IMR-90 (cell line): ENCODE measurements at regions not wholly inside any gene's neighbourhood (a gene's known extent, or its start where the extent isn't known, plus 50 kb on each side); places are given as distances from the start of the nearest gene placed in this dataset.

Experiments
- ATAC-seq: fragments of 200-7000 bp; cut with Tn5 transposase; 2 replicates; pipeline ENCODE4 v1.9.1; 2020; ENCODE audit warnings: low read depth, mild to moderate bottlenecking, moderate library complexity
- BruUV-seq: library from RNA; stranded (reverse); fragments of 400-500 nt; replicated peaks from 2 replicates; lab custom pipeline; 2021; lab: Mats Ljungman, UMichigan
- CTCF ChIA-PET: fragments of 300-600 bp; formaldehyde crosslinking; extraction: SDS; loops from one replicate; lab custom pipeline; 2021; ENCODE audit warnings: antibody characterized with exemption; lab: Yijun Ruan, JAX
- POLR2A ChIA-PET: fragments of 300-600 bp; sonication (Branson Sonifier 250); formaldehyde crosslinking; loops from one replicate; lab custom pipeline; 2022; ENCODE audit warnings: antibody characterized with exemption; ENCODE audit not compliant: unreplicated experiment; lab: Charles Lee
- DNase-seq: peaks from one replicate; pipeline ENCODE4 v3.0.0; 2013
- H2AFZ ChIP-seq: replicated peaks from 2 replicates; pipeline ENCODE3; 2013; ENCODE audit warnings: low read length, mild to moderate bottlenecking; ENCODE audit not compliant: poor library complexity
- H2AK5ac ChIP-seq: 2 replicates; pipeline ENCODE4 v1.6.1; 2013; ENCODE audit warnings: low read depth, low read length, inconsistent platforms
- H2AK9ac ChIP-seq: replicated peaks from 2 replicates; pipeline ENCODE3; 2013; ENCODE audit warnings: mild to moderate bottlenecking, low read depth, low read length, moderate library complexity; ENCODE audit not compliant: poor library complexity
- H2BK120ac ChIP-seq: 2 replicates; pipeline ENCODE4 v1.6.1; 2013; ENCODE audit warnings: low read depth, low read length, inconsistent platforms
- H2BK15ac ChIP-seq: 3 replicates; pipeline ENCODE4 v1.6.1; 2013; ENCODE audit warnings: low read depth, low read length, inconsistent platforms
- H2BK20ac ChIP-seq: 2 replicates; pipeline ENCODE4 v1.6.1; 2013; ENCODE audit warnings: low read depth, mild to moderate bottlenecking, inconsistent platforms, low read length, moderate library complexity
- H2BK5ac ChIP-seq: 2 replicates; pipeline ENCODE4 v1.6.1; 2013; ENCODE audit warnings: mild to moderate bottlenecking, low read depth, low read length, inconsistent platforms; ENCODE audit not compliant: poor library complexity, severe bottlenecking
- H3K14ac ChIP-seq: replicated peaks from 2 replicates; pipeline ENCODE4 v1.6.1; 2013; ENCODE audit warnings: low read depth, low read length, inconsistent platforms
- H3K18ac ChIP-seq: 2 replicates; pipeline ENCODE4 v1.6.1; 2013; ENCODE audit warnings: low read depth, low read length, control low read depth
- H3K23ac ChIP-seq: 2 replicates; pipeline ENCODE4 v1.6.1; 2013; ENCODE audit warnings: low read depth, low read length, inconsistent platforms
- H3K27ac ChIP-seq: 2 replicates; pipeline ENCODE4 v1.5.1; 2013; ENCODE audit warnings: mild to moderate bottlenecking, control low read depth, low read length; ENCODE audit not compliant: insufficient read depth
- H3K27me3 ChIP-seq: 2 replicates; pipeline ENCODE4 v1.6.1; 2013; ENCODE audit warnings: low read length; ENCODE audit not compliant: control insufficient read depth, insufficient read depth
- H3K36me3 ChIP-seq: 2 replicates; pipeline ENCODE4 v1.6.1; 2013; ENCODE audit warnings: low read length, mixed read lengths; ENCODE audit not compliant: control insufficient read depth, insufficient read depth
- H3K4ac ChIP-seq: 2 replicates; pipeline ENCODE4 v1.6.1; 2013; ENCODE audit warnings: low read depth, low read length, inconsistent platforms
- H3K4me1 ChIP-seq: 2 replicates; pipeline ENCODE4 v1.6.1; 2013; ENCODE audit warnings: low read length, mixed read lengths; ENCODE audit not compliant: control insufficient read depth, insufficient read depth
- H3K4me2 ChIP-seq: 2 replicates; pipeline ENCODE4 v1.6.1; 2013; ENCODE audit warnings: low read depth, mild to moderate bottlenecking, control low read depth, low read length, moderate library complexity
- H3K4me3 ChIP-seq: 2 replicates; pipeline ENCODE4 v1.5.1; 2013; ENCODE audit warnings: low read depth, mild to moderate bottlenecking, control low read depth, low read length, moderate library complexity; ENCODE audit not compliant: insufficient read depth
- H3K56ac ChIP-seq: 2 replicates; pipeline ENCODE4 v1.6.1; 2013; ENCODE audit warnings: low read length, inconsistent platforms; ENCODE audit not compliant: insufficient read depth; ENCODE audit errors: extremely low read depth
- H3K79me1 ChIP-seq, 2 experiments: 2 replicates each; pipeline ENCODE4 v1.6.1; 2013; ENCODE audit warnings: low read length in 2 of 2, inconsistent platforms in 1 of 2, low read depth in 1 of 2
- H3K9ac ChIP-seq: 2 replicates; pipeline ENCODE4 v1.6.1; 2013; ENCODE audit warnings: low read depth, low read length, control low read depth
- H3K9me1 ChIP-seq: 2 replicates; pipeline ENCODE4 v1.6.1; 2013; ENCODE audit warnings: low read length, inconsistent platforms; ENCODE audit not compliant: insufficient read depth
- H3K9me3 ChIP-seq: 2 replicates; pipeline ENCODE4 v1.6.1; 2013; ENCODE audit warnings: low read length; ENCODE audit not compliant: control insufficient read depth, insufficient read depth
- H4K20me1 ChIP-seq: 2 replicates; pipeline ENCODE4 v1.6.1; 2013; ENCODE audit warnings: low read length, inconsistent platforms; ENCODE audit not compliant: insufficient read depth
- H4K5ac ChIP-seq: 2 replicates; pipeline ENCODE4 v1.6.1; 2013; ENCODE audit warnings: mild to moderate bottlenecking, low read depth, low read length, control low read depth
- H4K8ac ChIP-seq, 2 experiments: 2 replicates each; pipeline ENCODE4 v1.6.1; 2013; ENCODE audit warnings: low read depth in 2 of 2, low read length in 2 of 2, control low read depth in 1 of 2, inconsistent platforms in 1 of 2
- H4K91ac ChIP-seq: 2 replicates; pipeline ENCODE4 v1.6.1; 2013; ENCODE audit warnings: low read depth, low read length, inconsistent platforms; ENCODE audit not compliant: insufficient read depth
- CEBPB ChIP-seq: IDR thresholded peaks from 2 replicates; pipeline ENCODE4 v1.6.1; 2012; ENCODE audit warnings: low read depth, low read length, improper control_type of control experiment
- FOS ChIP-seq: fragments of 150-350 bp; IDR thresholded peaks from 2 replicates; pipeline ENCODE4 v1.6.1; 2016; ENCODE audit warnings: low read depth, low read length
- MAZ ChIP-seq: IDR thresholded peaks from 2 replicates; pipeline ENCODE4 v1.6.1; 2012; ENCODE audit warnings: low read depth, mild to moderate bottlenecking, low read length, improper control_type of control experiment, moderate library complexity, borderline replicate concordance
- MXI1 ChIP-seq: IDR thresholded peaks from 2 replicates; pipeline ENCODE4 v1.6.1; 2012; ENCODE audit warnings: low read depth, mild to moderate bottlenecking, low read length, moderate library complexity, borderline replicate concordance
- POLR2A ChIP-seq: IDR thresholded peaks from 2 replicates; pipeline ENCODE4 v1.6.1; 2012; ENCODE audit warnings: mild to moderate bottlenecking, low read depth, low read length
- RAD21 ChIP-seq: IDR thresholded peaks from 2 replicates; pipeline ENCODE4 v1.6.1; 2012; ENCODE audit warnings: low read length, improper control_type of control experiment
- RCOR1 ChIP-seq: IDR thresholded peaks from 2 replicates; pipeline ENCODE4 v1.6.1; 2012; ENCODE audit warnings: mild to moderate bottlenecking, low read length, improper control_type of control experiment; ENCODE audit not compliant: insufficient replicate concordance
- RFX5 ChIP-seq: IDR thresholded peaks from 2 replicates; pipeline ENCODE4 v1.8.0; 2012; ENCODE audit warnings: low read depth, mild to moderate bottlenecking, low read length, moderate library complexity
- SMC3 ChIP-seq: fragments of 150-350 bp; IDR thresholded peaks from 2 replicates; pipeline ENCODE4 v1.6.1; 2016; ENCODE audit warnings: low read depth, mild to moderate bottlenecking, antibody characterized with exemption, low read length, moderate library complexity
- WGBS, 2 experiments: methylation state at CpG; one replicate each; pipeline versions ENCODE4 v1.1.5 to v1.1.7; 2013; ENCODE audit warnings: missing lambda C conversion rate in 2 of 2; ENCODE audit not compliant: insufficient read length in 1 of 2; ENCODE audit errors: extremely low coverage in 2 of 2; 5-methylcytosine and 5-hydroxymethylcytosine counted together
- dilution Hi-C: fragments of 300-500 bp; cut with HindIII; formaldehyde crosslinking; loops from one replicate; pipeline ENCODE4 v1.14.3; 2018; ENCODE audit warnings: low sequenced_read_pairs; ENCODE audit not compliant: unreplicated experiment
- in situ Hi-C: fragments of 300-500 bp; cut with MboI; formaldehyde crosslinking; loops from 3 replicates; pipeline ENCODE4 v1.14.3; 2019; ENCODE audit warnings: low sequenced_read_pairs, inconsistent platforms, mixed read lengths
- intact Hi-C: fragments of 100-400 bp; cut with micrococcal nuclease; formaldehyde crosslinking; loops from 2 replicates; pipeline ENCODE4 v1.10.0; 2022
- TF ChIP-seq, protein P1 (sequence below): fragments of 150-350 bp; IDR thresholded peaks from 2 replicates; pipeline ENCODE4 v1.6.1; 2017; ENCODE audit warnings: mild to moderate bottlenecking, antibody characterized with exemption, low read length, low read depth
- TF ChIP-seq, protein P2 (sequence below): fragments of 150-350 bp; IDR thresholded peaks from 2 replicates; pipeline ENCODE4 v1.6.1; 2016; ENCODE audit warnings: low read depth, mild to moderate bottlenecking, low read length, moderate library complexity, borderline replicate concordance

DNA sequence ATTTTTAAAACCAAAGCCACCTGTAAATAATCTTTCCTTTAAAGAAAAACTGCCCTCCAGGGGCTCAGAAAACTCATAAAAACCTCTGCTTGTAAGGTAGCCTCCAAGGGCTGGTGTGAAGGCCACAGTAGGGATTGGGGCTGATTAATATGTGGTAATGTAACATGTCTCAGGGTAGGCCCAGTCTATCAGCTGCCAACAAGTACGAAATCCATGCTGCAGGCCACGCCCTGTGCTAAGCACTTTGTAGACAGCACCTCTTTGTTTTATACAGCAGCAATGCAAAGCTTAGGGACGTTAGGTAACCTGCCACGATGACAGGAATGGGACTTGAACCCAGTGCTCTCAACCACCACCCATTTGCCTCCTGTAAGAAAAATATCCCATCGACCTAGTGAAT lies 65.6 kb upstream of the PRICKLE2 start:
- Histone ChIP-seq H2AFZ (peak overlapping the region; percentile 62), H3K79me1 (peaks cover 0 to 11% of the 10 kb centered on the region in 2 experiments; a peak in 2 of 4 replicates), H4K91ac (peak overlapping the region; percentile 88), H3K18ac (peak overlapping the region; percentile 70), H3K56ac (peak overlapping the region; percentile 40; the same call in 1 of the 2 replicates), H2BK15ac (peak overlapping the region; percentile 66), H3K4me2 (peak overlapping the region; percentile 11; the same call in 1 of the 2 replicates), H2BK120ac (peak overlapping the region; percentile 94), H3K27ac (peak overlapping the region; percentile 57), H3K27me3 (no peaks in the 10 kb centered on the region), H4K8ac (peak overlapping the region; percentile 85 to 88), H3K36me3 (no peaks in the 10 kb centered on the region), H3K14ac (peak overlapping the region; percentile 89), H3K23ac (peak overlapping the region; percentile 25; the same call in 1 of the 2 replicates), H2AK9ac (peak overlapping the region; percentile 75), H3K9me3 (no peaks in the 10 kb centered on the region), H3K4me1 (peaks cover 9% of the 10 kb centered on the region), H2AK5ac (peak overlapping the region; percentile 98), H3K4me3 (no peak overlapping the region), H2BK20ac (peak overlapping the region; percentile 94), H3K9me1 (peaks cover 13% of the 10 kb centered on the region), H4K20me1 (no peaks in the 10 kb centered on the region), H3K4ac (peak overlapping the region; percentile 93), H2BK5ac (peak overlapping the region; percentile 61), H3K9ac (no peak overlapping the region), H4K5ac (peak overlapping the region; percentile 67)
- in situ Hi-C loops (no loop called here), dilution Hi-C loops (no loop called here), intact Hi-C loops (loop anchor here (2.0 kb wide), 1 partner anchor 50 kb away; no protein-coding TSS in a partner anchor)
- ChIA-PET CTCF (no interaction called here), POLR2A (no interaction called here)
- no peak for DNase-seq
- no TSS peak for BruUV-seq
- TF ChIP-seq POLR2A (no peak), MXI1 (no peak), MAZ (no peak), CEBPB (no peak), SMC3 (no peak), RAD21 (no peak), RFX5 (no peak), RCOR1 (no peak), FOS (no peak)
- TF ChIP-seq, protein P1, sequence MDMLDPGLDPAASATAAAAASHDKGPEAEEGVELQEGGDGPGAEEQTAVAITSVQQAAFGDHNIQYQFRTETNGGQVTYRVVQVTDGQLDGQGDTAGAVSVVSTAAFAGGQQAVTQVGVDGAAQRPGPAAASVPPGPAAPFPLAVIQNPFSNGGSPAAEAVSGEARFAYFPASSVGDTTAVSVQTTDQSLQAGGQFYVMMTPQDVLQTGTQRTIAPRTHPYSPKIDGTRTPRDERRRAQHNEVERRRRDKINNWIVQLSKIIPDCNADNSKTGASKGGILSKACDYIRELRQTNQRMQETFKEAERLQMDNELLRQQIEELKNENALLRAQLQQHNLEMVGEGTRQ: no peak
- TF ChIP-seq, protein P2, sequence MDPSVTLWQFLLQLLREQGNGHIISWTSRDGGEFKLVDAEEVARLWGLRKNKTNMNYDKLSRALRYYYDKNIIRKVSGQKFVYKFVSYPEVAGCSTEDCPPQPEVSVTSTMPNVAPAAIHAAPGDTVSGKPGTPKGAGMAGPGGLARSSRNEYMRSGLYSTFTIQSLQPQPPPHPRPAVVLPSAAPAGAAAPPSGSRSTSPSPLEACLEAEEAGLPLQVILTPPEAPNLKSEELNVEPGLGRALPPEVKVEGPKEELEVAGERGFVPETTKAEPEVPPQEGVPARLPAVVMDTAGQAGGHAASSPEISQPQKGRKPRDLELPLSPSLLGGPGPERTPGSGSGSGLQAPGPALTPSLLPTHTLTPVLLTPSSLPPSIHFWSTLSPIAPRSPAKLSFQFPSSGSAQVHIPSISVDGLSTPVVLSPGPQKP: no peak
- 60% methylated on average over 2 of the region's 5 CpGs; no CpG with 5 or more reads in 1 of the 2 experiments for WGBS, 2 experiments
- ATAC-seq: no peak
